HepG2 (cell line): ENCODE measurements at regions not wholly inside any gene's neighbourhood (a gene's known extent, or its start where the extent isn't known, plus 50 kb on each side); places are given as distances from the start of the nearest gene placed in this dataset.

Experiments
- ATAC-seq: fragments of 200-7000 bp; cut with Tn5 transposase; 3 replicates; pipeline ENCODE4 v1.9.1; 2020; ENCODE audit warnings: mild to moderate bottlenecking, moderate library complexity
- BruUV-seq: library from RNA; stranded (reverse); fragments of 400-500 nt; replicated peaks from 2 replicates; lab custom pipeline; 2021; lab: Mats Ljungman, UMichigan
- CTCF ChIA-PET: fragments of 300-600 bp; formaldehyde crosslinking; extraction: SDS; loops from one replicate; lab custom pipeline; 2021; ENCODE audit warnings: low total read pairs, inconsistent platforms, low intra/inter-chr PET ratio; lab: Yijun Ruan, JAX
- POLR2A ChIA-PET: fragments of 350-600 bp; sonication (Branson Sonifier 250); formaldehyde crosslinking; loops from one replicate; lab custom pipeline; 2020; ENCODE audit warnings: antibody characterized with exemption, inconsistent platforms; lab: Yijun Ruan, JAX
- DNase-seq: peaks from one replicate; pipeline ENCODE4 v3.0.0-alpha.2; 2015; ENCODE audit warnings: low spot score
- FAIRE-seq: peaks from 3 replicates; lab custom pipeline; 2011; peaks lifted over from hg19 to GRCh38; lab: Jason Lieb, UNC
- H2AFZ ChIP-seq: one replicate; pipeline ENCODE4 v1.6.1; 2011; ENCODE audit warnings: low read length, inconsistent platforms
- H3K27ac ChIP-seq: fragments of 300-600 bp; 3 replicates; pipeline ENCODE4 v1.8.0; 2011; ENCODE audit warnings: mixed run types, mild to moderate bottlenecking, mixed read lengths, low read length, inconsistent platforms; ENCODE audit not compliant: insufficient read depth; ENCODE audit errors: extremely low read length
- H3K27me3 ChIP-seq, 2 experiments: fragments of 200-600 bp in 1 of 2; 2 replicates in 1 of 2; 3 replicates in 1 of 2; pipeline versions ENCODE4 v1.6.0 to v1.8.0; 2011; ENCODE audit warnings: low read length in 2 of 2, mild to moderate bottlenecking in 2 of 2, moderate library complexity in 2 of 2, inconsistent platforms in 1 of 2; ENCODE audit not compliant: insufficient read depth in 2 of 2, control insufficient read depth in 1 of 2
- H3K36me3 ChIP-seq, 2 experiments: fragments of 200-600 bp in 1 of 2; replicated peaks in 1 of 2; 2 replicates in 1 of 2; 3 replicates in 1 of 2; pipeline versions ENCODE4 v1.5.1 to v1.8.0; 2011; ENCODE audit warnings: low read length in 2 of 2, inconsistent platforms in 1 of 2; ENCODE audit not compliant: insufficient read depth in 2 of 2, control insufficient read depth in 1 of 2
- H3K4me1 ChIP-seq: 2 replicates; pipeline ENCODE4 v1.5.1; 2012; ENCODE audit warnings: low read length, inconsistent platforms; ENCODE audit not compliant: insufficient read depth
- H3K4me2 ChIP-seq: 2 replicates; pipeline ENCODE4 v1.6.0; 2011; ENCODE audit warnings: low read depth, low read length, inconsistent platforms
- H3K4me3 ChIP-seq, 3 experiments: fragments of 200-600 bp in 1 of 3; sonication (generic), shearing (Covaris generic) in 1 of 3; replicated peaks in 1 of 3; 2 replicates each; pipeline ENCODE4 v1.5.1; 2011 to 2016; ENCODE audit warnings: low read length in 3 of 3, inconsistent platforms in 2 of 3, low read depth in 2 of 3, mild to moderate bottlenecking in 2 of 3, control low read depth in 1 of 3, mixed read lengths in 1 of 3; ENCODE audit not compliant: insufficient read depth in 1 of 3
- H3K79me2 ChIP-seq: one replicate; pipeline ENCODE4 v1.6.1; 2011; ENCODE audit warnings: low read length, inconsistent platforms; ENCODE audit not compliant: insufficient read depth
- H3K9ac ChIP-seq: 2 replicates; pipeline ENCODE4 v1.6.0; 2011; ENCODE audit warnings: mild to moderate bottlenecking, low read depth, low read length, inconsistent platforms; ENCODE audit not compliant: insufficient read depth
- H3K9me3 ChIP-seq: 2 replicates; pipeline ENCODE4 v1.5.1; 2012; ENCODE audit warnings: mild to moderate bottlenecking, low read length
- H4K20me1 ChIP-seq: 2 replicates; pipeline ENCODE4 v1.6.0; 2011; ENCODE audit warnings: inconsistent platforms, mild to moderate bottlenecking, low read length, moderate library complexity; ENCODE audit not compliant: insufficient read depth
- GFI1 ChIP-seq: sonication (generic); formaldehyde crosslinking; IDR thresholded peaks from 2 replicates; pipeline ENCODE4 v1.5.0; 2020; ENCODE audit warnings: missing genetic modification reagents, mild to moderate bottlenecking, borderline replicate concordance
- GTF2F1 ChIP-seq: fragments of 150-350 bp; IDR thresholded peaks from 2 replicates; pipeline ENCODE4 v1.6.1; 2014; ENCODE audit warnings: low read length
- HDAC2 ChIP-seq: sonication (generic); formaldehyde crosslinking; IDR thresholded peaks from 2 replicates; pipeline ENCODE4 v1.4.0; 2020; ENCODE audit warnings: missing genetic modification reagents
- HHEX ChIP-seq: IDR thresholded peaks from 2 replicates; pipeline ENCODE4 v1.6.1; 2016; ENCODE audit warnings: control low read depth
- HOXA7 ChIP-seq: sonication (generic); formaldehyde crosslinking; IDR thresholded peaks from 2 replicates; pipeline ENCODE4 v1.8.1; 2022; ENCODE audit warnings: mild to moderate bottlenecking, missing genetic modification reagents, moderate library complexity
- MAF1 ChIP-seq: sonication (generic); formaldehyde crosslinking; IDR thresholded peaks from 2 replicates; pipeline ENCODE4 v1.5.0; 2020; ENCODE audit warnings: missing genetic modification reagents, borderline replicate concordance
- NONO ChIP-seq, 2 experiments: fragments of 450-650 bp in 1 of 2; sonication (generic) in 1 of 2; formaldehyde crosslinking in 1 of 2; IDR thresholded peaks in 1 of 2; conservative IDR thresholded peaks in 1 of 2; 2 replicates each; pipeline versions ENCODE4 v1.6.1 to v1.8.0; 2017 to 2022; ENCODE audit warnings: mild to moderate bottlenecking in 1 of 2, missing genetic modification reagents in 1 of 2, moderate library complexity in 1 of 2
- RARA ChIP-seq: IDR thresholded peaks from 2 replicates; pipeline ENCODE4 v1.6.1; 2016; ENCODE audit warnings: missing genetic modification reagents, missing compliant biosample characterization
- SIN3B ChIP-seq: fragments of 150-350 bp; IDR thresholded peaks from 2 replicates; pipeline ENCODE4 v1.6.1; 2014; ENCODE audit warnings: low read length
- SP1 ChIP-seq, 2 experiments: fragments of 450-650 bp in 1 of 2; sonication (generic) in 1 of 2; formaldehyde crosslinking in 1 of 2; IDR thresholded peaks; 2 replicates each; pipeline versions ENCODE4 v1.4.0 to v1.6.1; 2016 to 2020; ENCODE audit warnings: missing genetic modification reagents in 1 of 2
- TRIM22 ChIP-seq: fragments of 450-650 bp; IDR thresholded peaks from 2 replicates; pipeline ENCODE4 v1.6.1; 2017
- ZFP36L2 ChIP-seq: sonication (generic); formaldehyde crosslinking; IDR thresholded peaks from 2 replicates; pipeline ENCODE4 v1.4.0; 2020; ENCODE audit warnings: missing genetic modification reagents
- ZNF34 ChIP-seq: sonication (generic); formaldehyde crosslinking; IDR thresholded peaks from 2 replicates; pipeline ENCODE4 v1.4.0; 2020; ENCODE audit warnings: mild to moderate bottlenecking, missing genetic modification reagents, borderline replicate concordance
- ZNF552 ChIP-seq: sonication (generic); formaldehyde crosslinking; IDR thresholded peaks from 2 replicates; pipeline ENCODE4 v1.9.0; 2022; ENCODE audit warnings: missing genetic modification reagents, mild to moderate bottlenecking, borderline replicate concordance
- ZNF557 ChIP-seq: sonication (generic); formaldehyde crosslinking; IDR thresholded peaks from 2 replicates; pipeline ENCODE4 v1.4.0; 2020; ENCODE audit warnings: missing genetic modification reagents
- ZNF567 ChIP-seq: sonication (generic); formaldehyde crosslinking; IDR thresholded peaks from 2 replicates; pipeline ENCODE4 v1.8.1; 2023; ENCODE audit warnings: mild to moderate bottlenecking, missing genetic modification reagents, borderline replicate concordance
- ZNF570 ChIP-seq: sonication (generic); formaldehyde crosslinking; IDR thresholded peaks from 2 replicates; pipeline ENCODE4 v1.4.0; 2020; ENCODE audit warnings: mild to moderate bottlenecking, missing genetic modification reagents, borderline replicate concordance
- ZNF670 ChIP-seq: sonication (generic); formaldehyde crosslinking; IDR thresholded peaks from 2 replicates; pipeline ENCODE4 v1.8.0; 2022; ENCODE audit warnings: mild to moderate bottlenecking, missing genetic modification reagents, borderline replicate concordance
- WGBS: methylation state at CpG from one replicate; pipeline ENCODE4 v1.1.6; 2017; ENCODE audit warnings: low lambda C conversion rate; 5-methylcytosine and 5-hydroxymethylcytosine counted together
- in situ Hi-C: cut with HindIII; loops from 2 replicates; pipeline ENCODE4 v1.10.0; 2017; ENCODE audit warnings: low pct_unique_long_range_greater_than_20kb; ENCODE audit not compliant: extremely low pct_ligation_motif_present
- intact Hi-C: fragments of 100-400 bp; cut with micrococcal nuclease; formaldehyde crosslinking; loops from one replicate; pipeline ENCODE4 v1.10.0; 2022; ENCODE audit not compliant: unreplicated experiment
- TF ChIP-seq, protein P1 (sequence below): sonication (generic); formaldehyde crosslinking; IDR thresholded peaks from 2 replicates; pipeline ENCODE4 v1.4.0; 2020; ENCODE audit warnings: missing genetic modification reagents, borderline replicate concordance

- H4K20me1 ChIP-seq, result no peaks in the 10 kb centered on the region
- no peak overlapping the region for H3K9ac ChIP-seq
- H3K27ac ChIP-seq, result no peak overlapping the region
- in situ Hi-C loops, result no loop called here
- ChIA-PET POLR2A (no interaction called here), CTCF (no interaction called here)
- no peaks in the 10 kb centered on the region for H3K79me2 ChIP-seq
- no peaks in the 10 kb centered on the region for H3K36me3 ChIP-seq
- FAIRE-seq, result no peak
- no peaks in the 10 kb centered on the region for H3K9me3 ChIP-seq
- TF ChIP-seq ZFP36L2 (CRISPR knock-in tag) (no peak), HDAC2 (no peak), ZNF34 (no peak), GFI1 (CRISPR knock-in tag) (no peak), ZNF567 (CRISPR knock-in tag) (no peak), MAF1 (CRISPR knock-in tag) (no peak), HOXA7 (no peak), SP1 (IDR thresholded peaks at IDR 0.05) (no peak), SP1 (CRISPR knock-in tag; IDR thresholded peaks at IDR 0.05) (no peak), RARA (CRISPR knock-in tag) (no peak), ZNF557 (CRISPR knock-in tag) (no peak), ZNF670 (CRISPR knock-in tag) (no peak), SIN3B (no peak), ZNF570 (CRISPR knock-in tag) (no peak), ZNF552 (CRISPR knock-in tag) (no peak), TRIM22 (no peak), GTF2F1 (no peak), NONO (IDR thresholded peaks at IDR 0.05) (no peak), NONO (CRISPR knock-in tag; conservative IDR thresholded peaks at IDR 0.05) (no peak), HHEX (no peak)
- TF ChIP-seq, protein P1, sequence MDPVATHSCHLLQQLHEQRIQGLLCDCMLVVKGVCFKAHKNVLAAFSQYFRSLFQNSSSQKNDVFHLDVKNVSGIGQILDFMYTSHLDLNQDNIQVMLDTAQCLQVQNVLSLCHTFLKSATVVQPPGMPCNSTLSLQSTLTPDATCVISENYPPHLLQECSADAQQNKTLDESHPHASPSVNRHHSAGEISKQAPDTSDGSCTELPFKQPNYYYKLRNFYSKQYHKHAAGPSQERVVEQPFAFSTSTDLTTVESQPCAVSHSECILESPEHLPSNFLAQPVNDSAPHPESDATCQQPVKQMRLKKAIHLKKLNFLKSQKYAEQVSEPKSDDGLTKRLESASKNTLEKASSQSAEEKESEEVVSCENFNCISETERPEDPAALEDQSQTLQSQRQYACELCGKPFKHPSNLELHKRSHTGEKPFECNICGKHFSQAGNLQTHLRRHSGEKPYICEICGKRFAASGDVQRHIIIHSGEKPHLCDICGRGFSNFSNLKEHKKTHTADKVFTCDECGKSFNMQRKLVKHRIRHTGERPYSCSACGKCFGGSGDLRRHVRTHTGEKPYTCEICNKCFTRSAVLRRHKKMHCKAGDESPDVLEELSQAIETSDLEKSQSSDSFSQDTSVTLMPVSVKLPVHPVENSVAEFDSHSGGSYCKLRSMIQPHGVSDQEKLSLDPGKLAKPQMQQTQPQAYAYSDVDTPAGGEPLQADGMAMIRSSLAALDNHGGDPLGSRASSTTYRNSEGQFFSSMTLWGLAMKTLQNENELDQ, result no peak
- H3K4me1 ChIP-seq, result peaks cover 17% of the 10 kb centered on the region
- no peak for DNase-seq
- ATAC-seq, result no peak
- 22% methylated on average over 3 of the region's 5 CpGs for WGBS
- H2AFZ ChIP-seq, result no peak overlapping the region
- BruUV-seq, result no TSS peak
- no peak overlapping the region for H3K4me2 ChIP-seq
- H3K27me3 ChIP-seq, result peaks cover 0 to 30% of the 10 kb centered on the region in 2 experiments; a peak in 2 of 5 replicates
- intact Hi-C loops, result loop anchor here (5.0 kb wide), 1 partner anchor 473 kb away; no protein-coding TSS in a partner anchor
- H3K4me3 ChIP-seq, result no peak overlapping the region
Measured at GRCh38 chr2:106580241-106580640, 93.1 kb downstream of the CD8B2 start.
